ENCODE measurements at regions not wholly inside any gene's neighbourhood (a gene's known extent, or its start where the extent isn't known, plus 50 kb on each side); places are given as distances from the start of the nearest gene placed in this dataset.

- DNase-seq, result no peak
These were observed 2141.7 kb upstream of the TENM3 start for GRCh38 chr4:180101348-180102083.

- no peak for DNase-seq
These were observed 2139.4 kb upstream of the TENM3 start for GRCh38 chr4:180103794-180104193.

GRCh38 chr4:180105362-180105761, 2137.8 kb upstream of the TENM3 start:
- no peak for DNase-seq

- DNase-seq, result no peak
These were observed 2137.1 kb upstream of the TENM3 start for GRCh38 chr4:180106122-180106521.

- DNase-seq, result no peak
These were observed 2136.2 kb upstream of the TENM3 start for GRCh38 chr4:180106997-180107396.

GRCh38 chr4:180116840-180117239, 2126.4 kb upstream of the TENM3 start:
- no peak for DNase-seq

- no peak for DNase-seq
These were observed 2123.1 kb upstream of the TENM3 start for GRCh38 chr4:180120068-180120467.

GRCh38 chr4:180134091-180134866, 2108.9 kb upstream of the TENM3 start:
- DNase-seq, result no peak

- DNase-seq, result no peak
These were observed 2101.5 kb upstream of the TENM3 start for GRCh38 chr4:180141734-180142133.

GRCh38 chr4:180148737-180149136, 2094.5 kb upstream of the TENM3 start:
- no peak for DNase-seq

- DNase-seq, result no peak
These were observed 2092.4 kb upstream of the TENM3 start for GRCh38 chr4:180150818-180151217.

- DNase-seq, result no peak
These were observed 2090.4 kb upstream of the TENM3 start for GRCh38 chr4:180152831-180153230.

GRCh38 chr4:180153587-180153986, 2089.6 kb upstream of the TENM3 start:
- no peak for DNase-seq

GRCh38 chr4:180156684-180157083, 2086.5 kb upstream of the TENM3 start:
- DNase-seq, result no peak

- DNase-seq, result no peak
These were observed 2082.8 kb upstream of the TENM3 start for GRCh38 chr4:180160195-180160983.

GRCh38 chr4:180164799-180165198, 2078.4 kb upstream of the TENM3 start:
- no peak for DNase-seq

GRCh38 chr4:180169394-180169793, 2073.8 kb upstream of the TENM3 start:
- DNase-seq, result no peak

GRCh38 chr4:180169966-180170365, 2073.2 kb upstream of the TENM3 start:
- DNase-seq, result no peak

GRCh38 chr4:180179146-180179545, 2064.1 kb upstream of the TENM3 start:
- no peak for DNase-seq

- DNase-seq, result no peak
These were observed 2053.5 kb upstream of the TENM3 start for GRCh38 chr4:180189666-180190065.

GRCh38 chr4:180190382-180190781, 2052.8 kb upstream of the TENM3 start:
- no peak for DNase-seq

- DNase-seq, result no peak
These were observed 2045.7 kb upstream of the TENM3 start for GRCh38 chr4:180197471-180197870.

- no peak for DNase-seq
These were observed 2039.9 kb upstream of the TENM3 start for GRCh38 chr4:180203349-180203748.

GRCh38 chr4:180205276-180205675, 2037.9 kb upstream of the TENM3 start:
- DNase-seq, result no peak
